Astrocyte (in vitro differentiated cells and primary cell): ENCODE measurements at regions not wholly inside any gene's neighbourhood (a gene's known extent, or its start where the extent isn't known, plus 50 kb on each side); places are given as distances from the start of the nearest gene placed in this dataset.

Source experiments
- EZH2 ChIP-seq: IDR thresholded peaks from 2 replicates; pipeline ENCODE4 v1.6.1; 2012; ENCODE audit warnings: mild to moderate bottlenecking, low read length, inconsistent platforms; ENCODE audit not compliant: insufficient read depth
- TF ChIP-seq, protein P1 (sequence below): IDR thresholded peaks from 2 replicates; pipeline ENCODE4 v1.5.1; 2011; ENCODE audit warnings: low read depth, mild to moderate bottlenecking, inconsistent platforms, low read length, moderate library complexity; ENCODE audit not compliant: insufficient read depth

GRCh38 chr5:72586788-72587530 lies 79.7 kb upstream of the ZNF366 start:
- TF ChIP-seq, protein P1, sequence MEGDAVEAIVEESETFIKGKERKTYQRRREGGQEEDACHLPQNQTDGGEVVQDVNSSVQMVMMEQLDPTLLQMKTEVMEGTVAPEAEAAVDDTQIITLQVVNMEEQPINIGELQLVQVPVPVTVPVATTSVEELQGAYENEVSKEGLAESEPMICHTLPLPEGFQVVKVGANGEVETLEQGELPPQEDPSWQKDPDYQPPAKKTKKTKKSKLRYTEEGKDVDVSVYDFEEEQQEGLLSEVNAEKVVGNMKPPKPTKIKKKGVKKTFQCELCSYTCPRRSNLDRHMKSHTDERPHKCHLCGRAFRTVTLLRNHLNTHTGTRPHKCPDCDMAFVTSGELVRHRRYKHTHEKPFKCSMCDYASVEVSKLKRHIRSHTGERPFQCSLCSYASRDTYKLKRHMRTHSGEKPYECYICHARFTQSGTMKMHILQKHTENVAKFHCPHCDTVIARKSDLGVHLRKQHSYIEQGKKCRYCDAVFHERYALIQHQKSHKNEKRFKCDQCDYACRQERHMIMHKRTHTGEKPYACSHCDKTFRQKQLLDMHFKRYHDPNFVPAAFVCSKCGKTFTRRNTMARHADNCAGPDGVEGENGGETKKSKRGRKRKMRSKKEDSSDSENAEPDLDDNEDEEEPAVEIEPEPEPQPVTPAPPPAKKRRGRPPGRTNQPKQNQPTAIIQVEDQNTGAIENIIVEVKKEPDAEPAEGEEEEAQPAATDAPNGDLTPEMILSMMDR: no peak
- no peak for TF ChIP-seq EZH2
